Gastroesophageal sphincter (tissue), 3 donors: ENCODE measurements at regions not wholly inside any gene's neighbourhood (a gene's known extent, or its start where the extent isn't known, plus 50 kb on each side); places are given as distances from the start of the nearest gene placed in this dataset.

Experiments used
- POLR2A ChIP-seq, 2 donors: fragments of 450-650 bp; IDR thresholded peaks; one replicate each; pipeline ENCODE4 v1.6.1; 2017; ENCODE audit warnings: antibody characterized with exemption in 2 of 2, mild to moderate bottlenecking in 2 of 2, moderate library complexity in 1 of 2
- POLR2AphosphoS5 ChIP-seq: sonication (generic); formaldehyde crosslinking; IDR thresholded peaks from one replicate; pipeline ENCODE4 v1.6.1; 2017; ENCODE audit warnings: antibody characterized with exemption
- TF ChIP-seq, protein P1 (sequence below), 4 experiments: fragments of 200-600 bp in 2 of 4; fragments of 450-650 bp in 2 of 4; sonication (generic) in 1 of 4; IDR thresholded peaks; one replicate each; pipeline ENCODE4 v1.5.1; 2017 to 2019; ENCODE audit warnings: antibody characterized with exemption in 4 of 4, mild to moderate bottlenecking in 2 of 4, moderate library complexity in 2 of 4

DNA sequence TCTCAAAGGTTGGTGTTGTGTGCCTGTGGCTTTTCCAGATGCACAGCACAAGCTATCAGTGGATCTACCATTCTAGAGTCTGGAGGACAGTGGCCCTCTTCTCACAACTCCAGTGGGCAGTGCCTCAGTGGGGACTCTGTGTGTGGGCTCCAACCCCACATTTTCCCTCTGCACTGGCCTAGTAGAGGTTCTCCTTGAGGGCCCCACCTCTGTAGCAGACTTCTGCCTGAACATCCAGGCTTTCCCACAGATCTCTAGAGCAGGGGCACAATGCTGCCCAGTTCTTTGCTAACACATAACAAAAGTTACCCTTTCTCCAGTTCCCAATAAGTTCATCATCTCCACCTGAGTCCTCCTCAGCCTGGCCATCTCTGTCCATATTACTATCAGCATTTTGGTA, 102.1 kb upstream of the ANKRD55 start:
- TF ChIP-seq, protein P1, sequence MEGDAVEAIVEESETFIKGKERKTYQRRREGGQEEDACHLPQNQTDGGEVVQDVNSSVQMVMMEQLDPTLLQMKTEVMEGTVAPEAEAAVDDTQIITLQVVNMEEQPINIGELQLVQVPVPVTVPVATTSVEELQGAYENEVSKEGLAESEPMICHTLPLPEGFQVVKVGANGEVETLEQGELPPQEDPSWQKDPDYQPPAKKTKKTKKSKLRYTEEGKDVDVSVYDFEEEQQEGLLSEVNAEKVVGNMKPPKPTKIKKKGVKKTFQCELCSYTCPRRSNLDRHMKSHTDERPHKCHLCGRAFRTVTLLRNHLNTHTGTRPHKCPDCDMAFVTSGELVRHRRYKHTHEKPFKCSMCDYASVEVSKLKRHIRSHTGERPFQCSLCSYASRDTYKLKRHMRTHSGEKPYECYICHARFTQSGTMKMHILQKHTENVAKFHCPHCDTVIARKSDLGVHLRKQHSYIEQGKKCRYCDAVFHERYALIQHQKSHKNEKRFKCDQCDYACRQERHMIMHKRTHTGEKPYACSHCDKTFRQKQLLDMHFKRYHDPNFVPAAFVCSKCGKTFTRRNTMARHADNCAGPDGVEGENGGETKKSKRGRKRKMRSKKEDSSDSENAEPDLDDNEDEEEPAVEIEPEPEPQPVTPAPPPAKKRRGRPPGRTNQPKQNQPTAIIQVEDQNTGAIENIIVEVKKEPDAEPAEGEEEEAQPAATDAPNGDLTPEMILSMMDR (IDR thresholded peaks at IDR 0.05) = no peak
- TF ChIP-seq POLR2A (IDR thresholded peaks at IDR 0.05) (no peak), POLR2AphosphoS5 (no peak)
